HUES64 (cell line): ENCODE measurements at regions not wholly inside any gene's neighbourhood (a gene's known extent, or its start where the extent isn't known, plus 50 kb on each side); places are given as distances from the start of the nearest gene placed in this dataset.

Source experiments
- H3K27ac ChIP-seq: 2 replicates; pipeline ENCODE4 v1.7.0; 2013; ENCODE audit warnings: low read depth, low read length, inconsistent platforms
- H3K27me3 ChIP-seq: 2 replicates; pipeline ENCODE4 v1.6.1; 2013; ENCODE audit warnings: mild to moderate bottlenecking, low read length; ENCODE audit not compliant: insufficient read depth
- H3K36me3 ChIP-seq: 2 replicates; pipeline ENCODE4 v1.6.1; 2013; ENCODE audit warnings: mild to moderate bottlenecking, low read length; ENCODE audit not compliant: insufficient read depth
- H3K4me1 ChIP-seq: 2 replicates; pipeline ENCODE4 v1.6.1; 2013; ENCODE audit warnings: mild to moderate bottlenecking, low read length, moderate library complexity; ENCODE audit not compliant: insufficient read depth
- H3K4me3 ChIP-seq: 2 replicates; pipeline ENCODE4 v1.5.1; 2013; ENCODE audit warnings: mild to moderate bottlenecking, low read length, moderate library complexity
- H3K9ac ChIP-seq: 2 replicates; pipeline ENCODE4 v1.6.1; 2013; ENCODE audit warnings: mild to moderate bottlenecking, low read depth, low read length
- H3K9me3 ChIP-seq: 2 replicates; pipeline ENCODE4 v1.6.1; 2013; ENCODE audit warnings: low read depth, low read length; ENCODE audit not compliant: insufficient read depth
- WGBS: fragments of 150-250, 120-280 bp; methylation state at CpG from one replicate; pipeline ENCODE4 v1.1.7; 2013; ENCODE audit warnings: missing lambda C conversion rate; 5-methylcytosine and 5-hydroxymethylcytosine counted together

DNA sequence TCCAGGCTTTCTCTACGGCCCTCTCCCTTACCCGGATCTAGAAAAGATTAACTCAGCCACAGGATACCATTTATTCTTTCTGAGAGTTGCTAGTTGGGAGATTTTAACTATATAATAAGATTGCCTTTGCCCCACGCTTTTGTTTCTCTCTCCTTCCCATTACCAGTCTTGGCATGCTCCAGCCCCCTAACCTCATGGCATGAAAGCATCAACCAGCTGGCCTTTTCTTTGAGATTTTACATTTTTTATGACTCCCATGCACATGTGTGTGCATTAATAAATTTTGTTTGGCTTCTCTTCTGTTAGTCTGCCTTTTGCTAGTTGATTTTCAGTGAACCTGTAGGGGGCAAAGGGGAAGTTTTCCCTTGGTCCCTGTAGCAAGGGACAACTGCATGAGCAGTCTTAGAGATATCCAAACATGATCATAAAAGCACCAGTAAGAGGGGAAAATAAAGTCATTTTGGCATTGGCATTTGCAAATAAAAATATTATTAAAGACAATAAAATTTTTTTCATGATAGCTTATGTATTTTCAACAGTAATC lies 73.6 kb downstream of the OXSM start:
- Histone ChIP-seq H3K36me3 (no peaks in the 10 kb centered on the region), H3K9ac (no peak overlapping the region)
- WGBS, result 100% methylated on average over 1 of the region's 3 CpGs

DNA sequence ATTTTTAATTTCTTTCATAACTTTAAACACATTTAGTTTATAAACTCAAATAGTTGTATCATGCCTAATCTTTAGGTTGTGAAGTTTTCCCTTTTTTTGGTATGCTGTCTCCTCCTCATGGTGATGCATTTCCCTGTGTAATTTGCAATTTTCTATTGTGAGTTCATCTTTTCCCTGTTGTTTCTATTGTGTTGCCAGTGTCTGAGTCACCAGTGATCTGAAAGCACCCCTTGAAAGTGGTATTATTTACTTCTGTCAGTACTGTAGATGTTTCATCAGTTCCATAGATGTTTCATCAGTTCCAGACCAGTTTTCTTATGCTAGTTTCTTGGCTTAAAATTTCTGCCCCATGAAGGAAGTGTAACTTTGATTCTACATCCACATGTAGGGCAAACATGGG lies 80.6 kb downstream of the OXSM start:
- Histone ChIP-seq H3K4me1 (no peaks in the 10 kb centered on the region), H3K4me3 (no peak overlapping the region), H3K27me3 (no peaks in the 10 kb centered on the region), H3K36me3 (no peaks in the 10 kb centered on the region), H3K27ac (0 out of 2 replicates have a peak overlapping the region, but pooled peaks have one; percentile 13), H3K9ac (no peak overlapping the region), H3K9me3 (no peaks in the 10 kb centered on the region)

More for the DNA sequence above, 73.6 kb downstream of the OXSM start:
- H3K27me3 ChIP-seq, result no peaks in the 10 kb centered on the region
- no peak overlapping the region for H3K27ac ChIP-seq
- no peak overlapping the region for H3K4me3 ChIP-seq
- peaks cover 11% of the 10 kb centered on the region; the same call in 1 of the 2 replicates for H3K9me3 ChIP-seq
- H3K4me1 ChIP-seq, result peaks cover 2% of the 10 kb centered on the region

DNA sequence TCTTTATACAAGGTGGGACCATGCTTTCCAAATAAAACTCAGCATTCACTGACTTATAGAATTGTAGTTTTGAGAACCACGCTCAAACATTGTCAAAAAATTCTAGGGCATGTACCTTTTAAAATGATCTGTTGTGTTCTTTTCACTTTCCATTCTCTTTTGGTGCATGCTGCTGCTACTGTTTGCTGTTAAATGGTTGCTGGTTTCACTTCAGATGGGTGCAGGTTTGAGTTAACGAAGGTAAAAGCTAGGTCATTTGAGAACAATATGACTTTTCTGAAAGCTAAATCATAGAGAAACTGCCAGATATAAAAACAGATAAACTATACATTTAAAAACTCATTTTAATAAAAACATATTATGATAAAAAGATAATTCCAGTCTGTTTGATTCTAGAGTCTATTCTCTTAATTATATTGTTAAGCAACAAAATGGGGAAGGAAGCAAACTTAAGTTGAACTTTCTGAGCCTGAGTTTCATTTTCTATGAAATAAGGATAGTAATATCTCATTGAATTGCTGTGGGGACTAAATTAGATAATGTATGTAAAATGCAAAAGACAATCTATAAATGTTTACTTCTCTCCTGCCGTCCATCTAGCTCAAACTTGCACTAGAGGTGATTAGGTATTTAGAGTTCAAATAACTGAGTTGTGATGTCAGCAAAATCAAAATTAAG lies 82.4 kb downstream of the OXSM start:
- no peak overlapping the region for H3K4me3 ChIP-seq
- H3K27me3 ChIP-seq, result no peaks in the 10 kb centered on the region
- no peaks in the 10 kb centered on the region for H3K9me3 ChIP-seq
- no peaks in the 10 kb centered on the region for H3K36me3 ChIP-seq
- 95% methylated on average over 3 of the region's 3 CpGs for WGBS
- no peak overlapping the region for H3K27ac ChIP-seq
- no peaks in the 10 kb centered on the region for H3K4me1 ChIP-seq
- H3K9ac ChIP-seq, result no peak overlapping the region

DNA sequence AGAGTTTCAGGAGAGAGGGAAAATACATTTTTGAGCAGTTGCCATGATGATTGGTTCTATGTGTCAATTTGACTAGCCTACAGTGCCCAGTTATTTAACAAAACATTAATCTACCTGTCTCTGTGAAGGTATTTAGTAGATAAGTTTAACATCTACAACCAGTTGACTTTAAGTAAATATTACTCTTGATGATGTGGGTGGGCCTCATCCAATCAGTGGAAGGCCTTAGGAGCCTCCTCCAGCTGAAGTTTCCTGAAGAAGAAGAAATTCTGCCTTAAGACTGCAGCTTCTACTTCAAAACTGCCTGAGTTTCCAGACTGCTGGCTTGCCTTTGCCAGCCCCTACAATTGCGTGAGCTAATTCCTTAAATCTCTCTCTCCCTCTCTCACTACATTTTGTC lies 93.6 kb downstream of the OXSM start:
- Histone ChIP-seq H3K9ac (no peak overlapping the region), H3K36me3 (no peaks in the 10 kb centered on the region), H3K4me1 (peaks cover under 1% of the 10 kb centered on the region; the same call in 1 of the 2 replicates), H3K9me3 (no peaks in the 10 kb centered on the region), H3K27me3 (no peaks in the 10 kb centered on the region), H3K27ac (no peak overlapping the region), H3K4me3 (no peak overlapping the region)
- 100% methylated on average over 1 of the region's 1 CpG for WGBS

DNA sequence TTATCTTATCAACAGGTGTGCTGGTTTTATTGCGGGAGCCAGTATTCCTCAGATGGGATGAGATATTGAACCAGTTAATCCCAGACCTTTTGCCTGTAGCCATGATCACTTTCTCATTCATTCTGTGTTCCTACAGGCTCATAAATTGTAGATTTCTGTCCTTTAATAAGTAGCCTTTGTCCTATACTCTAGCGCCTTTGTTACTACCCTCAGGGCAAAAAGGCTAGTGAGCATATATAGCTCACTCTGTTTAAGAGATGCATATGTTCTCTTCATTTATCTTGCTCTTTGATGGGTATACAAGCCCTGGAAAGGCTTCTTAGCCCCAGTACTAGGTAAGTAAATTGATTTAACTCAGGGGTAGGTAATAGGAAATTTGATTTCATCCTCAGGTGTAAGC lies 95.1 kb downstream of the OXSM start:
- peaks cover 16% of the 10 kb centered on the region for H3K4me1 ChIP-seq
- 87% methylated on average over 2 of the region's 2 CpGs for WGBS
- H3K27ac ChIP-seq, result no peak overlapping the region
- H3K36me3 ChIP-seq, result no peaks in the 10 kb centered on the region
- no peak overlapping the region for H3K9ac ChIP-seq
- no peaks in the 10 kb centered on the region for H3K9me3 ChIP-seq
- no peaks in the 10 kb centered on the region for H3K27me3 ChIP-seq
- H3K4me3 ChIP-seq, result no peak overlapping the region

DNA sequence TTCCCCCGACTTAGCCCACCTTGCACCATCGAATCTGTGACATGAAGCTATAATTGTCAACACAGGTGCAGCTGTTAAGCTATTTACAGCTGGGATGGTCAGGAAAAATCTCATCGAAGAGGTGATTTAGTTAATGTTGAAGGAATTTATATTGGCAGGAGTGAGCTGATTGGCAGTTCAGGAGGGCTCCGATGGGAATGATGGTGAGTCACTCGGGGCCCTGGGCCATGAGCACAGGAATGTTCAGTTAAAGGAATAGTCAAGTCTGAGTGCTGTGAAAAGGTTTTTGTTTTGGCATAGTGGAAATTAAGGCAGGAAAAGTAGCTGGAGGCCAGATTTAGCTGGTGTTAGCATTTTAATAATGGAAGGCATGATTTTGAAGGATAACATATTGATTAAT lies 95.7 kb downstream of the OXSM start:
- Histone ChIP-seq H3K27ac (no peak overlapping the region), H3K9me3 (no peaks in the 10 kb centered on the region), H3K36me3 (no peaks in the 10 kb centered on the region), H3K9ac (no peak overlapping the region), H3K4me1 (peaks cover 16% of the 10 kb centered on the region), H3K27me3 (no peaks in the 10 kb centered on the region), H3K4me3 (no peak overlapping the region)
- WGBS, result 82% methylated on average over 5 of the region's 5 CpGs

DNA sequence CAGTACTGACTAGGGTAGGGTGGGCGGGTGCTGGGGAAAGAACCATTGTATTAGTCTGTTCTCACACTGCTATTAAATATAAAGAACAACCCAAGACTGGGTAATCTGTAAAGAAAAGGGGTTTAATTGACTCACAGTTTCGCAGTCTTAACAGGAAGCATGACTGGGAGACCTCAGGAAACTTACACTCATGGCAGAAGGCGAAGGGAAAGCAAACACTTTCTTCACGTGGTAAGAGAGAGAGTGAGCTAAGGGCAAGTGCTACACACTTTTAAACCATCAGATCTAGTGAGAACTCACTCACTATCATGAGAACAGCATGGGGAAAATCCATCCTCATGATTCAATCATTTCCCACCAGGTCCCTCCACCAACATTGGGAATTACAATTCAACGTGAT lies 98.0 kb downstream of the OXSM start:
- no peaks in the 10 kb centered on the region for H3K36me3 ChIP-seq
- H3K27me3 ChIP-seq, result no peaks in the 10 kb centered on the region
- H3K4me1 ChIP-seq, result peaks cover 16% of the 10 kb centered on the region
- 94% methylated on average over 4 of the region's 5 CpGs for WGBS
- no peak overlapping the region for H3K27ac ChIP-seq
- H3K4me3 ChIP-seq, result no peak overlapping the region
- H3K9me3 ChIP-seq, result no peaks in the 10 kb centered on the region
- H3K9ac ChIP-seq, result no peak overlapping the region

DNA sequence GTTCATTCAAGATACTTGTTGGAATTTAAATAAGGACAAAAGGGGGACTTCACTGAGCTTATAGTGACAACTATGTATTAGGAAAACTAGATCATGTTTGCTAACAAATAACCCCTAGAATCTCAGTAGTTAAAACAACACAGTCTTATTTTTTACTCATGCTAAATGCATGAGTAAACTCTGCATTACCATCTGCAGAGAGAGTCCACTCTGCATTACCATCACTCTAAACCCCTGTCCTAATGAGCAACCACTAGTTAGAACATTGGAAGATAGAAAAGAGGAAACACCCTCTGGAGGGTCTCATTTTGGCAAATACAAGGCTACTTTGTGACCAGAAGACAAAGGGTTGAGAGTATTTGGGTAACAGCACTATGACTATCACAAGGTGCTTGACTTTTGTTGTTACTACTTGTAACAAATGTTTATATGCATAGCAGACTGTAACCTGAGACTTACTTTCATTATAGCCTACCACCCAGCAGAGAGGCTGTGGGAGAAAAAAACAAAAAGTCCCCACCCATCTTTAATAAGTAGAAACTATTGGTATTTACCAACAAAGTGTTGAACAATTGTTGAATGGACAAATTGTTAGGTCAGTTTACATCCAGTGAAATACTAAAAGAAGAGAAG lies 99.1 kb downstream of the OXSM start:
- peaks cover 16% of the 10 kb centered on the region for H3K4me1 ChIP-seq
- no peaks in the 10 kb centered on the region for H3K27me3 ChIP-seq
- H3K36me3 ChIP-seq, result no peaks in the 10 kb centered on the region
- no peak overlapping the region for H3K27ac ChIP-seq
- no peak overlapping the region for H3K9ac ChIP-seq
- H3K9me3 ChIP-seq, result no peaks in the 10 kb centered on the region
- no peak overlapping the region for H3K4me3 ChIP-seq

DNA sequence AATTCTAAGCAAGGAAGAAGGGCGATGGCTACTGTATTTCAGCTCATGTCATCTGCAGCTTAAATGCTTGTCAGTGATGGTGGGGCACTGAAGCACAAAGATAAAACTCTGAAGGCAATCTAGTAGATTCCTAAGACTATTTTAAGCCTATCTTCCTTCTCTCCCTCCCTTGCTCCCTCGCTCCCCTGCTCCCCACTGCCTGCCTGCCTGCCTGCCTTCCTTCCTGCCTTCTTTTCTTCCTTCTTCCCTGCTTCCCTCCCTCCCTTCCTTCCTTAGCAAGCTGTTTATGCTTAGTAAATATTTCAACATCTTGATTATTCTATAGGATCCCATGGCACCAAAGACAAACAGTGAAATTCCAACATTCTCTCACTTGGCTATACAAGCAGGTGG lies 99.6 kb downstream of the OXSM start:
- 75% methylated on average over 2 of the region's 2 CpGs for WGBS

DNA sequence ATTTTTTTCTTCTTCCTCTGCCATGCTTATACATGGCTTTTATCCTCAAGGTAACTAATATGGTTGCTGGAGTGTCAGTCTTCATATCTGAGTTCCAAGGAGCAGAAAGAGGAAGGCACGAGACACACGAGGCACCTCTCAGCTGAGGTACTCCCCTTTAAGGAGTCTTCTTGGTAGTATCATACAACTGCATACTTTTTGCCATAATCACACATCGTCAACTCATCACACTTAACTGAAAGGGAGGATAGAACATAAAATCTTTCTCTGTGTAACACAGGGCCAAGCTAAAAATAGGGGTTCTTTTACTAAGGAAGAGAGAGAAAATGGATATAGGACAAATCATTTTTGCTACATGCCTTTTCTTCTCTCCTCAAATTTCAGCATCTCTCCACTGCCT lies 104.2 kb downstream of the OXSM start:
- WGBS, result 98% methylated on average over 3 of the region's 3 CpGs

More for the DNA sequence above, 99.6 kb downstream of the OXSM start:
- H3K36me3 ChIP-seq, result no peaks in the 10 kb centered on the region
- H3K9me3 ChIP-seq, result no peaks in the 10 kb centered on the region
- no peaks in the 10 kb centered on the region for H3K27me3 ChIP-seq
- H3K9ac ChIP-seq, result no peak overlapping the region
- no peak overlapping the region for H3K27ac ChIP-seq
- peaks cover 16% of the 10 kb centered on the region for H3K4me1 ChIP-seq
- no peak overlapping the region for H3K4me3 ChIP-seq

DNA sequence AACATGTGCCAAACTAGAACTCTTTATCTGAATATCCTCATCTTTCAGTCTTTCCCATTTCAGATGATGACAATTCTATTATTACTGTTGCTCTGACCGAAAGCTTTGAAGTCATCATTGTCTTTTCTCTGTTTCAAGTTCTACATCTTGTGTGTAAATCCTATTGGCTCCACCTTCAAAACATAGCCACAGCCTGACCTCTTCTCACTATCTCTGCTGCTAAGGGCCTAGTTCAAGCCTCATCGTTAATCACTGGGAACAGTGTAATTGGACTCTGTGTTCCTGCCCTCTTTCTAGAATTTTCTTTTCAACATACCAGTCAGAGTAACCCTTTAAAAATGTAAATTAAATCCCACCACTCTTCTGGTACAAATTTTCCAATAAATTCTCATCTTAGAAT lies 105.1 kb downstream of the OXSM start:
- Histone ChIP-seq H3K9ac (no peak overlapping the region), H3K27me3 (no peaks in the 10 kb centered on the region), H3K4me3 (no peak overlapping the region), H3K36me3 (no peaks in the 10 kb centered on the region), H3K27ac (no peak overlapping the region), H3K9me3 (no peaks in the 10 kb centered on the region), H3K4me1 (peaks cover 4% of the 10 kb centered on the region; the same call in 1 of the 2 replicates)
- WGBS, result 97% methylated on average over 2 of the region's 2 CpGs

More for the DNA sequence above, 104.2 kb downstream of the OXSM start:
- no peak overlapping the region for H3K27ac ChIP-seq
- H3K9me3 ChIP-seq, result no peaks in the 10 kb centered on the region
- H3K9ac ChIP-seq, result no peak overlapping the region
- no peak overlapping the region for H3K4me3 ChIP-seq
- H3K36me3 ChIP-seq, result no peaks in the 10 kb centered on the region
- no peaks in the 10 kb centered on the region for H3K27me3 ChIP-seq
- H3K4me1 ChIP-seq, result peaks cover 14% of the 10 kb centered on the region
